Heart right ventricle (tissue), 16 donors: ENCODE measurements at regions not wholly inside any gene's neighbourhood (a gene's known extent, or its start where the extent isn't known, plus 50 kb on each side); places are given as distances from the start of the nearest gene placed in this dataset.

Experiments
- ATAC-seq, 8 donors: fragments of 200-7000 bp; cut with Tn5 transposase; one replicate each; pipeline ENCODE4 v1.9.1; 2020; ENCODE audit warnings: mild to moderate bottlenecking in 8 of 8, moderate library complexity in 8 of 8, moderate number of reproducible peaks in 1 of 8
- DNase-seq, 2 donors: peaks; one replicate each; pipeline ENCODE4 v3.0.0-alpha.2; 2020
- H3K27ac ChIP-seq, 10 donors: fragments of 200-600 bp; sonication (generic) in 2 of 10; one replicate each; pipeline versions ENCODE4 v1.5.0 to v1.8.0; 2020 to 2022; ENCODE audit warnings: mild to moderate bottlenecking in 3 of 10
- H3K27me3 ChIP-seq, 7 donors: fragments of 200-600 bp; one replicate each; pipeline ENCODE4 v1.8.0; 2021 to 2022; ENCODE audit warnings: mild to moderate bottlenecking in 2 of 7
- H3K36me3 ChIP-seq, 9 donors: fragments of 200-600 bp; sonication (generic) in 1 of 9; one replicate each; pipeline versions ENCODE4 v1.5.0 to v1.8.0; 2020 to 2022; ENCODE audit warnings: mild to moderate bottlenecking in 2 of 9
- H3K4me1 ChIP-seq, 9 donors: fragments of 200-600 bp; sonication (generic) in 1 of 9; one replicate each; pipeline versions ENCODE4 v1.5.0 to v1.8.0; 2020 to 2022; ENCODE audit warnings: mild to moderate bottlenecking in 4 of 9
- H3K4me3 ChIP-seq, 10 donors: fragments of 200-600 bp; sonication (generic) in 2 of 10; one replicate each; pipeline versions ENCODE4 v1.5.0 to v1.8.0; 2020 to 2022; ENCODE audit warnings: mild to moderate bottlenecking in 7 of 10, moderate library complexity in 2 of 10
- H3K9me3 ChIP-seq, 11 donors: fragments of 200-600 bp in 10 of 11; sonication (generic) in 2 of 11; one replicate each; pipeline versions ENCODE4 v1.5.0 to v1.8.0; 2013 to 2022; ENCODE audit warnings: mild to moderate bottlenecking in 2 of 11, control low read depth in 1 of 11, moderate library complexity in 1 of 11
- WGBS, 2 donors: extraction: QIAGEN DNeasy Blood & Tissue Kit; methylation state at CpG; one replicate each; pipeline ENCODE4 v1.1.7; 2013; ENCODE audit warnings: inconsistent platforms in 1 of 2; 5-methylcytosine and 5-hydroxymethylcytosine counted together
- intact Hi-C, 10 donors: fragments of 100-400 bp; cut with DNase I; formaldehyde crosslinking; loops; one replicate each; pipeline versions ENCODE4 v1.11.1 to v1.14.2; 2022
- TF ChIP-seq, protein P1 (sequence below), 9 donors: fragments of 200-600 bp; sonication (generic) in 2 of 9; IDR thresholded peaks; one replicate each; pipeline versions ENCODE4 v1.5.0 to v1.8.0; 2021 to 2022; ENCODE audit warnings: antibody characterized with exemption in 9 of 9, mild to moderate bottlenecking in 5 of 9, moderate library complexity in 1 of 9
- donor health status: Arrhythmogenic right ventricular cardiomyopathy.
- donor health status: ischemic (EF 13 %, LVEDD 7.1; RV severe dilation, severe dysfunction).
- donor health status: healthy with polysubstance abuse.
- donor health status: DM: no; HTN: yes; CAD: no.
- donor health status: DM: no; HTN: no; CAD: no.
- donor health status: ischemic (EF 25% LVEDD 6.9; RV normal size, moderate dysfunction).
- donor health status: ischemic (EF 25% LVEDD 5.7; RV mildly dilated, moderate dysfunction).
- donor health status: healthy.
- donor health status: DM: yes; HTN: yes; CAD: no.
- donor health status: Ischemic cardiomyopathy.
- donor health status: ischemic (EF 35%, LVEDD 5.7; RV mildly dilated, moderate dysfunction).
- donor health status: nonischemic (EF 11% LVEDD 7.7; RV severe dilation, severe dysfunction).
- donor health status: DM: yes; HTN: yes; CAD: no.
- donor health status: PGD.
- donor health status: ischemic (EF 29% LVEDD 5.4; RV normal size, mild dysfunction).
- donor health status: nonischemic (EF 23%, LVEDD 6.1; RV moderate dilation, normal function).

GRCh38 chr2:2562867-2563266 lies 231.8 kb upstream of the MYT1L start:
- H3K27me3 ChIP-seq, result peaks cover 0 to 10% (median 0%) of the 10 kb centered on the region in 7 donors
- TF ChIP-seq, protein P1, sequence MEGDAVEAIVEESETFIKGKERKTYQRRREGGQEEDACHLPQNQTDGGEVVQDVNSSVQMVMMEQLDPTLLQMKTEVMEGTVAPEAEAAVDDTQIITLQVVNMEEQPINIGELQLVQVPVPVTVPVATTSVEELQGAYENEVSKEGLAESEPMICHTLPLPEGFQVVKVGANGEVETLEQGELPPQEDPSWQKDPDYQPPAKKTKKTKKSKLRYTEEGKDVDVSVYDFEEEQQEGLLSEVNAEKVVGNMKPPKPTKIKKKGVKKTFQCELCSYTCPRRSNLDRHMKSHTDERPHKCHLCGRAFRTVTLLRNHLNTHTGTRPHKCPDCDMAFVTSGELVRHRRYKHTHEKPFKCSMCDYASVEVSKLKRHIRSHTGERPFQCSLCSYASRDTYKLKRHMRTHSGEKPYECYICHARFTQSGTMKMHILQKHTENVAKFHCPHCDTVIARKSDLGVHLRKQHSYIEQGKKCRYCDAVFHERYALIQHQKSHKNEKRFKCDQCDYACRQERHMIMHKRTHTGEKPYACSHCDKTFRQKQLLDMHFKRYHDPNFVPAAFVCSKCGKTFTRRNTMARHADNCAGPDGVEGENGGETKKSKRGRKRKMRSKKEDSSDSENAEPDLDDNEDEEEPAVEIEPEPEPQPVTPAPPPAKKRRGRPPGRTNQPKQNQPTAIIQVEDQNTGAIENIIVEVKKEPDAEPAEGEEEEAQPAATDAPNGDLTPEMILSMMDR (IDR thresholded peaks at IDR 0.05), result no peak
- ATAC-seq, result no peak
- no peaks in the 10 kb centered on the region for H3K36me3 ChIP-seq
- 48 to 53% methylated on average over 5 of the region's 5 CpGs for WGBS, 2 donors
- intact Hi-C loops, result loop anchor here in 1 of 10 donors (5.0 kb wide), 1 partner anchor 1316 kb away; no protein-coding TSS in a partner anchor
- DNase-seq, result no peak
- no peak overlapping the region for H3K4me3 ChIP-seq
- no peaks in the 10 kb centered on the region for H3K4me1 ChIP-seq
- H3K9me3 ChIP-seq, result no peaks in the 10 kb centered on the region
- H3K27ac ChIP-seq, result no peak overlapping the region

DNA sequence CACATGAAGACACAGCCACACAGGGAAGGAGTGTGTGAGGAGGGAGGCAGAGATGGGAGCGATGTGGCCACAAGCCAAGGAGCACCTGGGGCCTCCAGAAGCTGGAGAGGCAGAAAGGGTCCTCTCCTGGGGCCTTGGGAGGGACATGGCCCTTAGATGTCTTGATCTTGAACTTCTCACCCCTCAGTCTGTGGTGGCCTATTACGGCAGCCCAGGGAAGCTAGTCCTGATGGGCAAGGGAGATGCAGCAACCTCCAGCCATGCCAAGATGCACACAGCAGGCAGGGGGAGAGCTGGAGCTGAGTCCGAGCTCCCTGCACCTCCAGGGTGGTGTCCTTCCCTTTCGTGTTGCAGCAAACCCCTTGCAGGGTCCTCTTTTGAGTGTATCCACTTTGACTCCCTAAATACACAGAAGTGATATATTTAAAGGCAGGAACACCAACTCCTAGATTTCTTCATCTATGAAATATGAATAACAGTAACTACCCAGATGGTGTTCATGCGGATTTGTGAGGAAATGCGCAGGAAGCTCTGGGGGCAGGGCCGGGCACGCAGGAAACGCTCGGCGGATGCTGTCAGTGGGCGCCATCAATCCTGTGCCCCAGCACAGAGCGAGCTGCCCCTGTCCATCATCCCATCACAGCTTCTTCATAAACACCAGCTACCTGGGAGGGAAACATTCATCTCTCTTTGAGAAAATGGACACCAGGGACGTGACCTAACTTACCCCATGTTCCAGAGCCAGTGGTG lies 230.4 kb upstream of the MYT1L start:
- no peak for ATAC-seq
- no peaks in the 10 kb centered on the region for H3K36me3 ChIP-seq
- no peak overlapping the region for H3K27ac ChIP-seq
- intact Hi-C loops, result loop anchor here in 1 of 10 donors (5.0 kb wide), 1 partner anchor 1314 kb away; no protein-coding TSS in a partner anchor
- no peaks in the 10 kb centered on the region for H3K4me1 ChIP-seq
- H3K27me3 ChIP-seq, result peaks cover 0 to 10% (median 0%) of the 10 kb centered on the region in 7 donors
- H3K4me3 ChIP-seq, result no peak overlapping the region
- DNase-seq, result no peak
- H3K9me3 ChIP-seq, result no peaks in the 10 kb centered on the region
- 84 to 85% methylated on average over 14 of the region's 14 CpGs for WGBS, 2 donors
- TF ChIP-seq, protein P1 (IDR thresholded peaks at IDR 0.05), result no peak

- H3K9me3 ChIP-seq, result no peaks in the 10 kb centered on the region
- DNase-seq (no peak), ATAC-seq (no peak)
- no peaks in the 10 kb centered on the region for H3K4me1 ChIP-seq
- no peak overlapping the region for H3K4me3 ChIP-seq
- H3K27me3 ChIP-seq, result peaks cover 0 to 10% (median 0%) of the 10 kb centered on the region in 7 donors
- no peak overlapping the region for H3K27ac ChIP-seq
- TF ChIP-seq, protein P1 (IDR thresholded peaks at IDR 0.05), result no peak
- no peaks in the 10 kb centered on the region for H3K36me3 ChIP-seq
- intact Hi-C loops, result loop anchor here in 1 of 10 donors (5.0 kb wide), 1 partner anchor 1313 kb away; no protein-coding TSS in a partner anchor
- 82 to 83% methylated on average over 16 of the region's 16 CpGs for WGBS, 2 donors
These were observed 229.4 kb upstream of the MYT1L start for GRCh38 chr2:2560374-2561015.

DNA sequence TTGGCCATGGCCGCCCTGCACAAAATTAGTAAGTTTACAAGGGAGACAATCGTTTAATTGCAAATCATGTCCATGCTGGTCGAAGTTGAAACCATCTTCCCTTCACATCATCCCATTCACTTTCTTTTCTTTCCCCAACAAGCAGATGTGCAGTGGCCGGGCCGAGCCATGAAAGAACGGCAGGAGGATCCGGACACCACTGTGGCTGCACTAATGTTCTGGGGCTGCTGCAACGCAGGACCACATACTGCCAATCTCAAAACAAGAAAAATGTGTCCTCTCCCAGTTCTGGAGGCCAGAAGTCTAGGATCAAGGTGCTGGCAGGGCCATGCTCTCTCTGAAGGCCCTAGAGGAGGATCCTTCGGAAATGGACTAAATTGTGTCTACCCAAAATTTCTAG lies 227.4 kb upstream of the MYT1L start:
- Histone ChIP-seq H3K27me3 (peaks cover 0 to under 1% (median 0%) of the 10 kb centered on the region in 7 donors), H3K4me3 (no peak overlapping the region), H3K27ac (no peak overlapping the region), H3K36me3 (no peaks in the 10 kb centered on the region), H3K4me1 (no peaks in the 10 kb centered on the region), H3K9me3 (peaks cover 0 to 17% (median 3%) of the 10 kb centered on the region in 11 donors)
- ATAC-seq (no peak), DNase-seq (no peak)
- TF ChIP-seq, protein P1 (IDR thresholded peaks at IDR 0.05), result no peak
- intact Hi-C loops, result no loop called here
- WGBS, 2 donors, result 81 to 83% methylated on average over 9 of the region's 9 CpGs
